ENCODE measurements at regions not wholly inside any gene's neighbourhood (a gene's known extent, or its start where the extent isn't known, plus 50 kb on each side); places are given as distances from the start of the nearest gene placed in this dataset.

DNA sequence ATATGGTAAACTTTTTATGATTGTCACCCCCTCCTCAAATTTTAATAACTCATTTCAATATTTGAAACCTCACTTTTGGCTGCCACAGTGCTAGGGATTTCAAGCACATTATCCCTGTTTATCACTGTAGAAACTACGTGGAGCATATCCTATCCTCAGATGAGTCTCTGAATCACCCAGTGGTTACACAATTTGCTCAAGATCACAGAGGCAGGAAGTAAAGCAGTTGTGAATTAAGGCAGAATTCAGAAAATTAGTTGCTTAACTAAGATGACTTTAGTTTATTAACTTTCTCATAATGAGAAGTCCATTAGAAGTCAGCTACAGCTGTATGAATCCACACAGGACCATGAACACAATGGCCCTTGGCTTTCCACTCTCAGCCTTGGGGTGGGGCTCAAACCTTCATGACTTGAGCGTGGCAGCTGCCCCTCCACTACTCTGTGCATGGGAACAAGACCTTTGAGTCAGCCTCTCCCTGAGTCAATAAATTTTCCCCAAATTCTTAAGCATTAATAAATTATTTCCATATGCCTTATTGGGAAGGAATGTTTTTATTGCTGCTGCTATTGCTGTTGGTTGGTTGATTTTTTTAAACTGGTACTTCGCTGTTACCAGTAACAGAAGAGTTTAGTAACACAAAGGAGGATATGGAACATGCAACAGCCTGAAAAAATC, 369.0 kb downstream of the CBLN2 start (continued):
- TF ChIP-seq, protein P1, sequence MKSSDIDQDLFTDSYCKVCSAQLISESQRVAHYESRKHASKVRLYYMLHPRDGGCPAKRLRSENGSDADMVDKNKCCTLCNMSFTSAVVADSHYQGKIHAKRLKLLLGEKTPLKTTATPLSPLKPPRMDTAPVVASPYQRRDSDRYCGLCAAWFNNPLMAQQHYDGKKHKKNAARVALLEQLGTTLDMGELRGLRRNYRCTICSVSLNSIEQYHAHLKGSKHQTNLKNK (CRISPR knock-in tag; IDR thresholded peaks at IDR 0.05), result no peak
- TF ChIP-seq PREB (CRISPR knock-in tag; IDR thresholded peaks at IDR 0.05; ENCODE audit: borderline replicate concordance) (no peak), CBFB (CRISPR knock-in tag; IDR thresholded peaks at IDR 0.05; ENCODE audit: low read depth) (no peak), TEAD1 (CRISPR knock-in tag; IDR thresholded peaks at IDR 0.05) (no peak), MYBL2 (CRISPR knock-in tag; IDR thresholded peaks at IDR 0.05) (no peak), ZNF219 (CRISPR knock-in tag; IDR thresholded peaks at IDR 0.05; ENCODE audit: borderline replicate concordance) (no peak), ATF3 (CRISPR knock-in tag; conservative IDR thresholded peaks at IDR 0.05) (no peak)
- TF ChIP-seq, protein P2, sequence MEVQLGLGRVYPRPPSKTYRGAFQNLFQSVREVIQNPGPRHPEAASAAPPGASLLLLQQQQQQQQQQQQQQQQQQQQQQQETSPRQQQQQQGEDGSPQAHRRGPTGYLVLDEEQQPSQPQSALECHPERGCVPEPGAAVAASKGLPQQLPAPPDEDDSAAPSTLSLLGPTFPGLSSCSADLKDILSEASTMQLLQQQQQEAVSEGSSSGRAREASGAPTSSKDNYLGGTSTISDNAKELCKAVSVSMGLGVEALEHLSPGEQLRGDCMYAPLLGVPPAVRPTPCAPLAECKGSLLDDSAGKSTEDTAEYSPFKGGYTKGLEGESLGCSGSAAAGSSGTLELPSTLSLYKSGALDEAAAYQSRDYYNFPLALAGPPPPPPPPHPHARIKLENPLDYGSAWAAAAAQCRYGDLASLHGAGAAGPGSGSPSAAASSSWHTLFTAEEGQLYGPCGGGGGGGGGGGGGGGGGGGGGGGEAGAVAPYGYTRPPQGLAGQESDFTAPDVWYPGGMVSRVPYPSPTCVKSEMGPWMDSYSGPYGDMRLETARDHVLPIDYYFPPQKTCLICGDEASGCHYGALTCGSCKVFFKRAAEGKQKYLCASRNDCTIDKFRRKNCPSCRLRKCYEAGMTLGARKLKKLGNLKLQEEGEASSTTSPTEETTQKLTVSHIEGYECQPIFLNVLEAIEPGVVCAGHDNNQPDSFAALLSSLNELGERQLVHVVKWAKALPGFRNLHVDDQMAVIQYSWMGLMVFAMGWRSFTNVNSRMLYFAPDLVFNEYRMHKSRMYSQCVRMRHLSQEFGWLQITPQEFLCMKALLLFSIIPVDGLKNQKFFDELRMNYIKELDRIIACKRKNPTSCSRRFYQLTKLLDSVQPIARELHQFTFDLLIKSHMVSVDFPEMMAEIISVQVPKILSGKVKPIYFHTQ (CRISPR knock-in tag; IDR thresholded peaks at IDR 0.05), result no peak
- TF ChIP-seq, protein P3, sequence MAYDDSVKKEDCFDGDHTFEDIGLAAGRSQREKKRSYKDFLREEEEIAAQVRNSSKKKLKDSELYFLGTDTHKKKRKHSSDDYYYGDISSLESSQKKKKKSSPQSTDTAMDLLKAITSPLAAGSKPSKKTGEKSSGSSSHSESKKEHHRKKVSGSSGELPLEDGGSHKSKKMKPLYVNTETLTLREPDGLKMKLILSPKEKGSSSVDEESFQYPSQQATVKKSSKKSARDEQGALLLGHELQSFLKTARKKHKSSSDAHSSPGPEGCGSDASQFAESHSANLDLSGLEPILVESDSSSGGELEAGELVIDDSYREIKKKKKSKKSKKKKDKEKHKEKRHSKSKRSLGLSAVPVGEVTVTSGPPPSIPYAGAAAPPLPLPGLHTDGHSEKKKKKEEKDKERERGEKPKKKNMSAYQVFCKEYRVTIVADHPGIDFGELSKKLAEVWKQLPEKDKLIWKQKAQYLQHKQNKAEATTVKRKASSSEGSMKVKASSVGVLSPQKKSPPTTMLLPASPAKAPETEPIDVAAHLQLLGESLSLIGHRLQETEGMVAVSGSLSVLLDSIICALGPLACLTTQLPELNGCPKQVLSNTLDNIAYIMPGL (CRISPR knock-in tag; IDR thresholded peaks at IDR 0.05), result no peak

DNA sequence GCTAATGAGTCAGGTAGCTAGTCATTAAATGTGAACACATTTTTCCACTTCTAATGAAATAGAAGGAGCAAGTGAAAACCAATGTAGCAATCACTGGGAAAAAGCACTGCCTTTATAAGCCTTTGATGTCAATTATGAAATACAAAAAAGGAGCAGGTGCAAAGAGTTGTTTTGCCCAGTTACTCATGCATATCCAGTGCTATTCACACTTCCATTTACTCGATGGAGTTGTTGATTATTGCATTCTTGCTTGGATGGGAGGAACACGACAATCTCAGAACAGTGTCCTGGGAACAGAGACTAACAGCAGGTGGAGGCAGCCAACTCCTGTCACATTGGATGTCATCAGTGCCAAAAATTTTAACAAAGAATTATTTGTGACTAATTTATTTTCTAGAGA, 372.5 kb downstream of the CBLN2 start:
- ATAC-seq (no peak), DNase-seq (ENCODE audit: low spot score) (no peak)
- H3K9me3 Mint-ChIP-seq, result peaks cover 51% of the 10 kb centered on the region
- peaks cover 19% of the 10 kb centered on the region for H3K36me3 Mint-ChIP-seq
- ChIA-PET POLR2A (no interaction called here), CTCF (no interaction called here)
- no peak overlapping the region for H3K27ac Mint-ChIP-seq
- H3K4me1 Mint-ChIP-seq, result no peaks in the 10 kb centered on the region
- TF ChIP-seq ZNF232 (CRISPR knock-in tag; IDR thresholded peaks at IDR 0.05), result no peak
- no peak for TF ChIP-seq ELF4 (CRISPR knock-in tag; IDR thresholded peaks at IDR 0.05; ENCODE audit: low read depth)
- TF ChIP-seq, protein P4, sequence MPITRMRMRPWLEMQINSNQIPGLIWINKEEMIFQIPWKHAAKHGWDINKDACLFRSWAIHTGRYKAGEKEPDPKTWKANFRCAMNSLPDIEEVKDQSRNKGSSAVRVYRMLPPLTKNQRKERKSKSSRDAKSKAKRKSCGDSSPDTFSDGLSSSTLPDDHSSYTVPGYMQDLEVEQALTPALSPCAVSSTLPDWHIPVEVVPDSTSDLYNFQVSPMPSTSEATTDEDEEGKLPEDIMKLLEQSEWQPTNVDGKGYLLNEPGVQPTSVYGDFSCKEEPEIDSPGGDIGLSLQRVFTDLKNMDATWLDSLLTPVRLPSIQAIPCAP (CRISPR knock-in tag; IDR thresholded peaks at IDR 0.05), result no peak
- H3K4me3 Mint-ChIP-seq, result no peak overlapping the region
- no peaks in the 10 kb centered on the region for H3K27me3 Mint-ChIP-seq (ENCODE audit: low read depth)

GRCh38 chr18:72161691-72162090, 382.5 kb downstream of the CBLN2 start:
- no peak for TF ChIP-seq NR1H2 (CRISPR knock-in tag; IDR thresholded peaks at IDR 0.05)
- ChIA-PET CTCF (no interaction called here), POLR2A (no interaction called here)
- no peaks in the 10 kb centered on the region for H3K4me1 Mint-ChIP-seq
- ATAC-seq (no peak), DNase-seq (ENCODE audit: low spot score) (no peak)
- no peaks in the 10 kb centered on the region for H3K27me3 Mint-ChIP-seq (ENCODE audit: low read depth)
- peaks cover 26% of the 10 kb centered on the region for H3K9me3 Mint-ChIP-seq
- H3K4me3 Mint-ChIP-seq, result no peak overlapping the region
- no peak overlapping the region for H3K27ac Mint-ChIP-seq
- H3K36me3 Mint-ChIP-seq, result peaks cover 5% of the 10 kb centered on the region
